IPS-20b (cell line): ENCODE measurements at regions not wholly inside any gene's neighbourhood (a gene's known extent, or its start where the extent isn't known, plus 50 kb on each side); places are given as distances from the start of the nearest gene placed in this dataset.
A peak's percentile ranks its signal among the peaks of the same experiment; 100 is the strongest.

ENCODE experiments used
- H3K27ac ChIP-seq: one replicate; pipeline ENCODE4 v1.5.1; 2013; ENCODE audit warnings: low read length
- H3K27me3 ChIP-seq: 2 replicates; pipeline ENCODE4 v1.6.1; 2013; ENCODE audit warnings: mild to moderate bottlenecking, low read length, inconsistent platforms; ENCODE audit not compliant: insufficient read depth
- H3K36me3 ChIP-seq: 2 replicates; pipeline ENCODE4 v1.6.1; 2013; ENCODE audit warnings: low read depth, mild to moderate bottlenecking, inconsistent platforms, low read length, moderate library complexity; ENCODE audit not compliant: insufficient read depth
- H3K4me1 ChIP-seq: 2 replicates; pipeline ENCODE4 v1.6.1; 2013; ENCODE audit warnings: mild to moderate bottlenecking, control low read depth, inconsistent platforms, low read length, moderate library complexity; ENCODE audit not compliant: insufficient read depth
- H3K4me3 ChIP-seq: 2 replicates; pipeline ENCODE4 v1.5.1; 2013; ENCODE audit warnings: mild to moderate bottlenecking, low read length, inconsistent platforms
- H3K9ac ChIP-seq: 2 replicates; pipeline ENCODE4 v1.6.1; 2013; ENCODE audit warnings: low read depth, mild to moderate bottlenecking, inconsistent platforms, low read length, moderate library complexity
- H3K9me3 ChIP-seq: 2 replicates; pipeline ENCODE4 v1.6.1; 2013; ENCODE audit warnings: mild to moderate bottlenecking, low read depth, low read length, inconsistent platforms; ENCODE audit not compliant: insufficient read depth

DNA sequence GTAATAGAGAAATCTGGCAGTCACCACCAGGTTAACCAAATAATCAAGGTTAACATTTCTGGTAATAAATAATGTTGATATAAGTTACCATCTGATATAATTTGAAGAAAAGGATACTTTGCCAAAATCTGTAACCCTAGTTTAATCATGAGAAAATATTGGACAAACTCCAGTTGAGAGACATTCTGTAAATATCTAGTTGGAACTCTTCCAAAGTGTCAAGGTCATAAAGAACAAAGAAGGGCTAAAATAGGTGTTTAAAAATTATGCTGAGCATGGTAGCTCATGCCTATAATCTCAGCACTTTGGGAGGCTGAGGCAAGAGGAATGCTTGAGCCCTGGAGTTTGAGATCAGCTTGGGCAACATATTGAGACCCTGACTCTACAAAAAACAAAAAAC, 253.3 kb downstream of the MRPS30 start:
- peaks cover 30% of the 10 kb centered on the region for H3K4me1 ChIP-seq
- no peak overlapping the region for H3K27ac ChIP-seq
- H3K36me3 ChIP-seq = no peaks in the 10 kb centered on the region
- H3K9ac ChIP-seq = no peak overlapping the region
- no peaks in the 10 kb centered on the region for H3K27me3 ChIP-seq
- no peaks in the 10 kb centered on the region for H3K9me3 ChIP-seq
- no peak overlapping the region for H3K4me3 ChIP-seq

DNA sequence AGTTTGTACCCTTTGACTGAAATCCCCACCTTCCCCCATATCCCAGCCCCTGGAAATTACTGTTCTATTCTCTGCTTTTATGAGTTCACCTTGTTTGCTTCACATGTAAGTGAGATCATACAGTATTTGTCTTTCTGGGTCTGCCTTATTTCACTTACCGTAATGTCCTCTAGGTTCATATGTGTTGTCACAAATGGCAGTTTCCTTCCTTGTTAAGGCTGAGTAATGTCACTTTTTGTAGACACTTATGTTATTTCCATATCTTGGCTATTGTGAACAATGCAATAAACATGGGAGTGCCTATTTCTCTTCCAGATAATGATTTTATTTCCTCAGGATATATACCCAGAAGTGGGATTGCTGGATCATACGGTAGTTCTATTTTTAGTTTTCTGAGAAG, 272.3 kb downstream of the MRPS30 start:
- Histone ChIP-seq H3K27ac (no peak overlapping the region), H3K36me3 (no peaks in the 10 kb centered on the region), H3K4me3 (no peak overlapping the region), H3K4me1 (no peaks in the 10 kb centered on the region), H3K9ac (no peak overlapping the region), H3K27me3 (no peaks in the 10 kb centered on the region), H3K9me3 (no peaks in the 10 kb centered on the region)

DNA sequence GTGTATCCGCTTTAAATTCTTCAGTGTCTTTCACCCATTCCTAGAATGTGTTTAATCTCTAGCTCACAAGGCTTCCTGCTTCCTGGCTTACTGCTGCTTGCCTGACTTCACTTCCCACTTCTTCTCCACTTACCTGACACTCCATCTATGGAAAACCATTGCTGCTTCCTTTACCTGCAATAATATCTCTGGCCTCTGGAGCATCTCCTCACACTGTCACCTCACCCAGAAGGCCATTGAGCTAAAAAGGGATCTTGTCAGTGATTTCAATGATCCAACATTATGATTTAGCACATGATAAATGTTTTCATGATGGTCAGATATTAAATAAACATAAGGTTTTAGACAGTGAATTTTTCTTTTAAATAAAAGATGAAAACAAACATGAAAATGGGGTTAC, 281.1 kb downstream of the MRPS30 start:
- no peaks in the 10 kb centered on the region for H3K4me1 ChIP-seq
- H3K36me3 ChIP-seq = no peaks in the 10 kb centered on the region
- H3K27ac ChIP-seq = no peak overlapping the region
- no peak overlapping the region for H3K4me3 ChIP-seq
- no peak overlapping the region for H3K9ac ChIP-seq
- no peaks in the 10 kb centered on the region for H3K27me3 ChIP-seq
- H3K9me3 ChIP-seq = no peaks in the 10 kb centered on the region

DNA sequence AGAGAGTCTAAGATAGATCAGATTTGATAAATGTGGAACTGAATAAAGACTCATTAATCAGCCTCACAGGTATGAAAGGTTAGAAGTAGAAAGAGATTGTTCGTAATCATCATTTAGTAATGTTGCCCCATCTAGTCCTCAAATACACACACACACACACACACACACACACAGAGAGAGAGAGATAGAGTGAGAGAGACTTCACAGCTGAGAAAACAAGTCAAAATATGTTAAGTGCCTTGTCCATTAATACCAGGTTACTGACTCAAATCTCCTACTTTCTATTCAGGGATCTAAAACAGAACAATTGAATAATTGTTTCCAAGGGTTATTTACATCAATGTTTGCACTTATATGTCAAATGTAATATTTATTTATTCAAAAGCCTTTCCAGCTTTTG, 284.6 kb downstream of the MRPS30 start:
- H3K9ac ChIP-seq = no peak overlapping the region
- no peaks in the 10 kb centered on the region for H3K9me3 ChIP-seq
- H3K4me1 ChIP-seq = no peaks in the 10 kb centered on the region; the same call in 1 of the 2 replicates
- no peak overlapping the region for H3K4me3 ChIP-seq
- H3K27ac ChIP-seq = no peak overlapping the region
- no peaks in the 10 kb centered on the region for H3K36me3 ChIP-seq
- no peaks in the 10 kb centered on the region for H3K27me3 ChIP-seq

DNA sequence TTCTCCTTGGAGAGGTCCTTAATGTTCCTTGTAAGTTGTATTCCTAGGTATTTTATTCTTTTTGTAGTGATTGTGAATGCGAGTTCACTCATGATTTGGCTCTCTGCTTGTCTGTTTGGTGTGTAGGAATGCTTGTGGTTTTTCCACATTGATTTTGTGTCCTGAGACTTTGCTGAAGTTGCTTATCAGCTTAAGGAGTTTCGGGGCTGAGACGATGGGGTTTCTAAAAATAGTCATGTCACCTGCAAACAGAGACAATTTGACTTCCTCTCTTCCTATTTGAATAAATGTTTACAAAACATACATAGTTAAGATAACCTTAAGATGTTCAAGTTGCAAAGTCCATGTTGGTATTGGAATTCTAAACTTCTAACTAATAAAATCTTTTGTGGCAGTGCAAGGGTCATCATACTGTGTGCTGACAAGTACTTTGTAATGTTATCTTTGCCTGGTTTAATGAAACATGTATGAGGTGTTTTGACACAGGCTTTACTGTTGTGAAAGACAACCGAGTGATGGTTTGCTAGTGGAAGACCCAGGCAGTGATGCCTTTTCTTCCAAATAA, 286.2 kb downstream of the MRPS30 start:
- no peaks in the 10 kb centered on the region for H3K27me3 ChIP-seq
- H3K27ac ChIP-seq = no peak overlapping the region
- no peak overlapping the region for H3K4me3 ChIP-seq
- H3K4me1 ChIP-seq = no peaks in the 10 kb centered on the region; the same call in 1 of the 2 replicates
- no peaks in the 10 kb centered on the region for H3K36me3 ChIP-seq
- no peak overlapping the region for H3K9ac ChIP-seq
- H3K9me3 ChIP-seq = no peaks in the 10 kb centered on the region

DNA sequence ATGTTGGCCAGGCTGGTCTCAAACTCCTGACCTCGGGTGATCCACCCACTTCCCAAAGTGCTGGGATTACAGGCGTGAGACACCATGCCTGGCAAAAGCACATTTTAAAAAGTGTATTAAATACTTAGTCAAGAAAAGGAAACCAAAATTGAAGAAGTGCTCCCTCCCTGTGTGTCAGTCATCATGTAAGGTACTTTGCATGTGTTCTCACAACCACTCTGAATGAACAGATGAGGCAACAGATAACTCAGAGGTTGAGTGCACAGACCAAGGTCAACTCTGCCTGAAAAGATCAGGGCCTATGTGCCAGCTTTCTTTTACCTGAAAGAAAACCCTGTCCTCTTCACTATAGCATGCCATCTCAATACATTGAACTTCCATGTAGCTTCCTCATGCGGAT, 289.7 kb downstream of the MRPS30 start:
- no peak overlapping the region for H3K9ac ChIP-seq
- no peaks in the 10 kb centered on the region; the same call in 1 of the 2 replicates for H3K4me1 ChIP-seq
- H3K27me3 ChIP-seq = no peaks in the 10 kb centered on the region
- H3K36me3 ChIP-seq = no peaks in the 10 kb centered on the region
- H3K4me3 ChIP-seq = no peak overlapping the region
- H3K27ac ChIP-seq = no peak overlapping the region
- no peaks in the 10 kb centered on the region for H3K9me3 ChIP-seq

DNA sequence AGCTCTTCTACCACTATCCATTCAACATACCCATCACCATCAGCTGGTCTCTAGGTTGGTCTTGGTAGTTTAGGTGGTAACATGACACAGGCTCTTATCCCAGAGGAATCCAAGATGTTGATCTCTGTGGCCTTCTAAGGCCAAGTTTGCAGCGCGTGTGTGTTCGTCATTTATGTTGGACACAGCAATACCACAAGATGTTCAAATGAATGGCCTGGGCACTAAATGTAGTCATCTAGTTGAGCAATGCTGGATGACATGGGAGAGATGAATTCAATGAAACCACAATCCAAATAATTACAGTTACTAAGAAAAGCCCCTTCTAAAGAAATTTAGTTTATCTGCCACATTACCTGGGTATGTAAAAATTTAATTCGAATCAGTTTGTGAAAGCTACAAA, 292.4 kb downstream of the MRPS30 start:
- Histone ChIP-seq H3K27ac (no peak overlapping the region), H3K27me3 (no peaks in the 10 kb centered on the region), H3K9ac (no peak overlapping the region), H3K9me3 (no peaks in the 10 kb centered on the region), H3K36me3 (no peaks in the 10 kb centered on the region), H3K4me1 (no peaks in the 10 kb centered on the region; the same call in 1 of the 2 replicates), H3K4me3 (no peak overlapping the region)

DNA sequence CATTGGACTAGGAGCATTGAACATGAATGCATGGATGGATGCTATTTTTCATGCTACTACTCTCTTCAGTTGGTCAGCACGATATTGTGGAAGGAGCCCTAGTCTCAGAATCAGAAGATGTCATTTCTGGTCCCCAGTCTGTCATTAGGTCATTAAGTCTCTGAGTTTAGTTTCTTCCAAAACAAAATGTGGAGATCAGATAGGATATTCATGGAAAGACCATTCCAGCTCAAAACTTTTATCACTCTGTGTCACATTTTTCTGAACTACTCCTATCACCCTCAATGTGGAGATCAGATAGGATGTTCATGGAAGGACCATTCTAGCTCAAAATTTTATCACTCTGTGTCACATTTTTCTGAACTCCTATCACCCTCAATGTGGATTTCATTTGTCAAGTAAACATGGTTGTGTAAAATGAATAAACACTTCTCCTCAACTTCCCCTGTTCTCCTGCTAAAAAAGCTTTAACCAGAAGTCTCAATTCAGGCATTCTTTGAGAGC, 296.8 kb downstream of the MRPS30 start:
- Histone ChIP-seq H3K4me1 (peaks cover 19% of the 10 kb centered on the region), H3K27me3 (no peaks in the 10 kb centered on the region), H3K9ac (no peak overlapping the region), H3K4me3 (no peak overlapping the region), H3K36me3 (no peaks in the 10 kb centered on the region), H3K27ac (no peak overlapping the region), H3K9me3 (no peaks in the 10 kb centered on the region)

DNA sequence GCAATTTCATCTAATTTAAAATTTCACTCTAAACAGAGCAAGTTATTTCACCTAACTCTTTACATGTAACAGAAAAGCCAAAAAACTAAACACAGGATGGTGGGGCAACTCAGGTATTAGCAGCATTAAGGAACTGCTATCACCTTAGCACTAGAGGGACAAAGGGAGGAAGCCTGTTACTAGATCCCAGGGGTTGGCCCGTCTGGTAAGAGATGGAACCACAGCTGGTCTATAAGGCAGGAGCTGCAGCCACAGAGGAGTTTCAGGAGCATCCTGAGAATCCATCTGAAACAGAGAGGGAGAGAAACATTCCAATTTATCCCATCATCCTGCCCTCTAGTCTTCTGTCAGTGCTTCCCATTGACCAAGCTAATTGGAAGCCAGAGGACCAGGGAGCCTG, 300.3 kb downstream of the MRPS30 start:
- Histone ChIP-seq H3K4me1 (peaks cover 29% of the 10 kb centered on the region), H3K4me3 (no peak overlapping the region), H3K9ac (no peak overlapping the region), H3K36me3 (no peaks in the 10 kb centered on the region), H3K27ac (no peak overlapping the region), H3K27me3 (no peaks in the 10 kb centered on the region), H3K9me3 (no peaks in the 10 kb centered on the region)

DNA sequence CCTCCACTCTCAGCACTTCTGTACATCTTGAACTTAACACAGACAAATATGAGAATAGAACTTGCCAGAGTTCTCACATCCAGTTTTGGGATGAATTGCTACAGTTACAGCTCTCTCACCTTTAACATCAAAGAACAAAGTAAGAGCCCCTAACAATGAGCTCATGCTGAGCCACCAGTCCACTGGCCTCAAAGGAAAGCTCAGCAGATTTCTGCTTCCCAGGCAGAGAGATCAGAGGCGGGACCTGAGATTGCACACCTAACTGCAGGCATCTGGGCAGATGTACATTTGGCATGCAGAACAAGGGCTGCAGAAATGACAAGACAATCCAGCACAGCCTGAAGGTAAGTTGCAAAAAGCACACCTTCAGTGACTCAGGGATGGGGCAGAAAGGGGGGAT, 300.9 kb downstream of the MRPS30 start:
- Histone ChIP-seq H3K4me1 (peaks cover 29% of the 10 kb centered on the region), H3K36me3 (no peaks in the 10 kb centered on the region), H3K4me3 (peak overlapping the region; percentile 42; the same call in 1 of the 2 replicates), H3K9ac (peak overlapping the region; percentile 9; the same call in 1 of the 2 replicates), H3K27ac (peak overlapping the region; percentile 41), H3K27me3 (no peaks in the 10 kb centered on the region), H3K9me3 (no peaks in the 10 kb centered on the region)

DNA sequence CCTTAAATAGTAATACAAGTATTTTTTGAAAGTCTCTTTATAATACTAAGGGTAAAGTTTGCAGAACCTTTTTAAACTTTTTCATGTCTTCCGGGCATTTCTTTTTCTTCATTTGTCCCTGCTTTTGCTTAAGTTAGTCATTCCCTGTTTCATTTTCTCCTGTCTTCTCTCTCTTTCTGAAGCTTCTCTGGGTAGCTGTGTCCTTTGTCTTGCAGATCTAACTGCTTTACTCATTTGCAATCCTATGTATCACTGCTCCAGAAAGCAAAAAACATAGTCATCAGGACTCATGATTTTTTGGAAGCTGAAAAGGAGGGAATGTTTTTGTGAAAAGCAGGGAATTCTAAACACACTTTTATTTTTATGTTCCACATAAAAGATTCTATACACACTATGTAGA, 301.7 kb downstream of the MRPS30 start:
- peak overlapping the region; percentile 61; the same call in 1 of the 2 replicates for H3K9ac ChIP-seq
- H3K27me3 ChIP-seq = no peaks in the 10 kb centered on the region
- H3K27ac ChIP-seq = peak overlapping the region; percentile 81
- peak overlapping the region; percentile 42; the same call in 1 of the 2 replicates for H3K4me3 ChIP-seq
- H3K4me1 ChIP-seq = peaks cover 29% of the 10 kb centered on the region
- no peaks in the 10 kb centered on the region for H3K36me3 ChIP-seq
- no peaks in the 10 kb centered on the region for H3K9me3 ChIP-seq

DNA sequence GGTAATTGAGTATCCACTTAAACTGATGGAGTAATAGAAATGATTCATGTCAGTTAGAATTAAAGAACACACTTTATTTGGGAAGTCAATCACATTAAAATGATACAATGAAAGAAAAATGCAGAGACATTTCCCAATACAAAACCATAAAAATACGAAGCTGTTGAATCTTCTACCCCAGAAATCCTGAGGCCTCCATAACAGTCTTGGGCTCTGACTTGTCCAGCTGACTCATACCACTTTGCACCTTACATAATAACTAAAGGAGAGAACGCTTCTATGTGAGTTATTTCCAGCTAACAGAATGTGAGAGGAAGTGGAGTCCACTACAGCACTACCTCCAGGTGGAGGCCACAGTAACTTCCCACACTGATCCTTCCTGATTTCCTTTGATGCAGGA, 305.0 kb downstream of the MRPS30 start:
- no peak overlapping the region for H3K4me3 ChIP-seq
- no peak overlapping the region for H3K9ac ChIP-seq
- H3K36me3 ChIP-seq = no peaks in the 10 kb centered on the region
- peaks cover 11% of the 10 kb centered on the region for H3K9me3 ChIP-seq
- H3K27me3 ChIP-seq = no peaks in the 10 kb centered on the region
- peaks cover 28% of the 10 kb centered on the region for H3K4me1 ChIP-seq
- H3K27ac ChIP-seq = no peak overlapping the region
